ENCODE measurements at regions not wholly inside any gene's neighbourhood (a gene's known extent, or its start where the extent isn't known, plus 50 kb on each side); places are given as distances from the start of the nearest gene placed in this dataset.

- no peaks in the 10 kb centered on the region for H3K27me3 ChIP-seq
- no peak for DNase-seq
- H3K36me3 ChIP-seq: no peaks in the 10 kb centered on the region
- no peak for TF ChIP-seq CTCF (IDR thresholded peaks at IDR 0.05)
- H3K4me1 ChIP-seq: no peaks in the 10 kb centered on the region
- no peaks in the 10 kb centered on the region for H3K9me3 ChIP-seq
- H3K27ac ChIP-seq: no peak overlapping the region
- intact Hi-C loops (cut with DNase I): no loop called here
- no peak overlapping the region for H3K4me3 ChIP-seq
- H3K9ac ChIP-seq (ENCODE audit: low read depth in 2 of 2, low read length in 2 of 2): no peak overlapping the region
Measured at GRCh38 chr3:95750097-95750496, 1064.3 kb upstream of the EPHA6 start.

DNA sequence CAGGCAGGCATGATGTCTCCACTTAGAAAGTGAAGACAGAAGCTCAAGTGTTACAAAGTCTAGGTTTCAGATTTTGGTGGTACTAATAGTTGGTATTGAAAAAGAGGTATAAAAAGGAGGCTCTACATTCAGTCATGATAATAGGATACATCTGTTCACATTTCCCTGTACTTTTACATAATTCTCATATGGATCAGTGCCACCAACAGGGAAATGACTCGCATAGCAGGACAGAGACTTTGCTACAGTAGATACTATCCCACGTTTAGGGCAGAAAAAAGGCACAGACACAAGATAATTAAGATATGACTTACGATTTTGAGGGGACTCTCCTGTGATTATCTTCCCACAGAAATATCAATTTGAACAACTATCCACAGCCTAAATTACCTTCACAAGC lies 1062.9 kb upstream of the EPHA6 start:
- Histone ChIP-seq H3K36me3 (no peaks in the 10 kb centered on the region), H3K27me3 (no peaks in the 10 kb centered on the region), H3K4me3 (no peak overlapping the region), H3K9me3 (no peaks in the 10 kb centered on the region), H3K9ac (ENCODE audit: low read depth in 2 of 2, low read length in 2 of 2) (no peak overlapping the region), H3K4me1 (no peaks in the 10 kb centered on the region), H3K27ac (no peak overlapping the region)
- no peak for DNase-seq
- no peak for TF ChIP-seq CTCF (IDR thresholded peaks at IDR 0.05)
- intact Hi-C loops (cut with DNase I): no loop called here

- Histone ChIP-seq H3K27ac (no peak overlapping the region), H3K36me3 (no peaks in the 10 kb centered on the region), H3K9ac (ENCODE audit: low read depth in 2 of 2, low read length in 2 of 2) (no peak overlapping the region), H3K4me1 (no peaks in the 10 kb centered on the region), H3K27me3 (no peaks in the 10 kb centered on the region), H3K4me3 (no peak overlapping the region), H3K9me3 (no peaks in the 10 kb centered on the region)
- TF ChIP-seq CTCF (IDR thresholded peaks at IDR 0.05): no peak
- intact Hi-C loops (cut with DNase I): no loop called here
- no peak for DNase-seq
Measured at GRCh38 chr3:95752199-95752598, 1062.2 kb upstream of the EPHA6 start.

DNA sequence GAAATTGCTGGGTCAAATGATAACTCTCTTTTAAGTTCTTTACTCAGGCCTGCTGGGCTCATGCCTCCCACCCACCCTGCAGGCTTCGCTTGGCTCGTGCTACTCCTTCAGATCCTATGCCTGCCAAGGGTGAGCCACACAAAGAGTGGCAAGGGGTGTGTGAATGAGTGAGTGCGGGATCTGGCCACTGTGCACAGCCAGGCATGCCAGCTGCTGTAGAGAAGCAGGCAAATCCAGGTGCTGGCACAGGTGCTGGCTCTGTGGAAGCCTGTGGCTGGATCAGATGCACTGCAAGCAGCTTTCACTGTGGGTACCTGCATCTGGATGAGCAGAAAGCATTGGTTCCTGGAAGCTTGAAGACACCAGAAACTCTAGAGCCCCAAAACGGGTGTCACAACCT lies 1055.7 kb upstream of the EPHA6 start:
- no peak for TF ChIP-seq CTCF (IDR thresholded peaks at IDR 0.05)
- no peaks in the 10 kb centered on the region for H3K9me3 ChIP-seq
- DNase-seq: no peak
- H3K27ac ChIP-seq: no peak overlapping the region
- H3K4me1 ChIP-seq: no peaks in the 10 kb centered on the region
- no peak overlapping the region for H3K4me3 ChIP-seq
- no peaks in the 10 kb centered on the region for H3K27me3 ChIP-seq
- H3K9ac ChIP-seq (ENCODE audit: low read depth in 2 of 2, low read length in 2 of 2): no peak overlapping the region
- intact Hi-C loops (cut with DNase I): no loop called here
- H3K36me3 ChIP-seq: no peaks in the 10 kb centered on the region

GRCh38 chr3:95759614-95760301 lies 1054.6 kb upstream of the EPHA6 start:
- DNase-seq: no peak
- no peaks in the 10 kb centered on the region for H3K9me3 ChIP-seq
- no peaks in the 10 kb centered on the region for H3K27me3 ChIP-seq
- H3K36me3 ChIP-seq: no peaks in the 10 kb centered on the region
- no peak overlapping the region for H3K9ac ChIP-seq (ENCODE audit: low read depth in 2 of 2, low read length in 2 of 2)
- no peaks in the 10 kb centered on the region for H3K4me1 ChIP-seq
- H3K4me3 ChIP-seq: no peak overlapping the region
- intact Hi-C loops (cut with DNase I): no loop called here
- no peak for TF ChIP-seq CTCF (IDR thresholded peaks at IDR 0.05)
- H3K27ac ChIP-seq: no peak overlapping the region
